ENCODE measurements at regions not wholly inside any gene's neighbourhood (a gene's known extent, or its start where the extent isn't known, plus 50 kb on each side); places are given as distances from the start of the nearest gene placed in this dataset.

- no peak for TF ChIP-seq HNRNPH1 (optimal IDR thresholded peaks at IDR 0.05; ENCODE audit: low read depth, low read length)
- no peak for TF ChIP-seq CTCF (IDR thresholded peaks at IDR 0.05 in 2 of 3, conservative IDR thresholded peaks at IDR 0.05 in 1 of 3; ENCODE audit: insufficient read depth in 2 of 3, low read depth in 1 of 3, low read length in 3 of 3)
- no peak for TF ChIP-seq ZNF668 (CRISPR knock-in tag; IDR thresholded peaks at IDR 0.05)
- TF ChIP-seq SP2 (IDR thresholded peaks at IDR 0.05; ENCODE audit: extremely low read depth, low read depth, low read length, poor library complexity, severe bottlenecking), result no peak
- no peak for TF ChIP-seq TCFL5 (CRISPR knock-in tag; conservative IDR thresholded peaks at IDR 0.05)
- TF ChIP-seq SPI1 (IDR thresholded peaks at IDR 0.05; ENCODE audit: borderline replicate concordance, low read depth, low read length), result no peak
- no peak for TF ChIP-seq AFF4 (CRISPR knock-in tag; IDR thresholded peaks at IDR 0.05)
- TF ChIP-seq SIX5 (IDR thresholded peaks at IDR 0.05; ENCODE audit: borderline replicate concordance in 1 of 2, insufficient read depth in 1 of 2, low read depth in 1 of 2, low read length in 2 of 2), result no peak
- no peak for TF ChIP-seq MAFK (IDR thresholded peaks at IDR 0.05; ENCODE audit: low read length)
- TF ChIP-seq EP300 (IDR thresholded peaks at IDR 0.05; ENCODE audit: low read length), result no peak
Observed at GRCh38 chr16:59394526-59394925, 660.4 kb upstream of the GOT2 start.
